ENCODE measurements at regions not wholly inside any gene's neighbourhood (a gene's known extent, or its start where the extent isn't known, plus 50 kb on each side); places are given as distances from the start of the nearest gene placed in this dataset.

DNA sequence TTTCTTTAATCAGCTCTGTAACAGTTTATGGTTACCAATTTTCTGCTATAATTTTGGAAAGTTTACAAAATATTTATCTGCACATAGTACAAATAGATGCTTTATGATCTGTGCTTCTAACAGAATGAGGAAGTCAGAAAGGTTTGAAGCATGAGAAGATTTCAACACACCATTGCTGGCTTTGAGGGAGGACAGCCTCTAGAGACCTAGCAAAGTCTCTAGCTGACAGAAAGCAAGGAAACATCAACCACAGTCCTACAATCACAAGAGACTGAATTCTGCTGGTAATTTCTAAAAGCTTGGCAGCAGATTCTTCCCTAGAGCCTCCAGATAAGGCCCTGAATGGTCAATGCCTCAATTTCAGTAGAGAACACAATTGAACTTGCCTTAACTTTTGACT is 750.8 kb upstream of the SLC35B3 start:
- TF ChIP-seq, protein P1, sequence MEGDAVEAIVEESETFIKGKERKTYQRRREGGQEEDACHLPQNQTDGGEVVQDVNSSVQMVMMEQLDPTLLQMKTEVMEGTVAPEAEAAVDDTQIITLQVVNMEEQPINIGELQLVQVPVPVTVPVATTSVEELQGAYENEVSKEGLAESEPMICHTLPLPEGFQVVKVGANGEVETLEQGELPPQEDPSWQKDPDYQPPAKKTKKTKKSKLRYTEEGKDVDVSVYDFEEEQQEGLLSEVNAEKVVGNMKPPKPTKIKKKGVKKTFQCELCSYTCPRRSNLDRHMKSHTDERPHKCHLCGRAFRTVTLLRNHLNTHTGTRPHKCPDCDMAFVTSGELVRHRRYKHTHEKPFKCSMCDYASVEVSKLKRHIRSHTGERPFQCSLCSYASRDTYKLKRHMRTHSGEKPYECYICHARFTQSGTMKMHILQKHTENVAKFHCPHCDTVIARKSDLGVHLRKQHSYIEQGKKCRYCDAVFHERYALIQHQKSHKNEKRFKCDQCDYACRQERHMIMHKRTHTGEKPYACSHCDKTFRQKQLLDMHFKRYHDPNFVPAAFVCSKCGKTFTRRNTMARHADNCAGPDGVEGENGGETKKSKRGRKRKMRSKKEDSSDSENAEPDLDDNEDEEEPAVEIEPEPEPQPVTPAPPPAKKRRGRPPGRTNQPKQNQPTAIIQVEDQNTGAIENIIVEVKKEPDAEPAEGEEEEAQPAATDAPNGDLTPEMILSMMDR (IDR thresholded peaks at IDR 0.05; ENCODE audit: unreplicated experiment in 3 of 3) = no peak
- H3K27ac Mint-ChIP-seq = no peak overlapping the region
- H3K27me3 Mint-ChIP-seq (ENCODE audit: low read depth) = peaks cover 3% of the 10 kb centered on the region
- no peaks in the 10 kb centered on the region for H3K9me3 Mint-ChIP-seq
- H3K4me1 Mint-ChIP-seq = no peaks in the 10 kb centered on the region
- H3K4me3 Mint-ChIP-seq = no peak overlapping the region
- no peaks in the 10 kb centered on the region for H3K36me3 Mint-ChIP-seq (ENCODE audit: low read depth)

DNA sequence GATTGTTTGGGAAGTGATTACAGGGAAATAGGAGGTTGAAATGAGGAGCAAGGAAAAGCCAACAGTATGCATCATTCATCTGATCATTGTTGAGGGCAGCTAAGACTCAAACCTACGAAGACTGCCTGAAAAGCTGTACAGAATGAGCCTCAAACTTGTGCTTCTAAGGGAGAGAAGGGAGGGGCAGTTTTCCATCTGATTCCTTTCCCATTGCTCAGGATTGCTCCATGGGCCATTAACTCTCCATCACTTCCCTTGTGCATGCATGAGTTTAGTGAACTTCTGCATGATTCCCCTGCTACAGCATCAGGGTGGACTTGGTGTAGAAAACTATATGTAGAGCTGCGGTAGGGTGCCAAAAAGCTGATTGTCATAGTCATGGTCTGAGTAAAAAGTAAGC is 742.7 kb upstream of the SLC35B3 start:
- no peaks in the 10 kb centered on the region for H3K4me1 Mint-ChIP-seq
- H3K9me3 Mint-ChIP-seq = no peaks in the 10 kb centered on the region

GRCh38 chr6:9173229-9173628 is 737.9 kb upstream of the SLC35B3 start:
- no peak overlapping the region for H3K27ac Mint-ChIP-seq
- TF ChIP-seq, protein P1 (IDR thresholded peaks at IDR 0.05; ENCODE audit: unreplicated experiment in 3 of 3) = no peak
- H3K4me3 Mint-ChIP-seq = no peak overlapping the region
- no peaks in the 10 kb centered on the region for H3K27me3 Mint-ChIP-seq (ENCODE audit: low read depth)
- H3K9me3 Mint-ChIP-seq = peaks cover 4% of the 10 kb centered on the region
- H3K36me3 Mint-ChIP-seq (ENCODE audit: low read depth) = no peaks in the 10 kb centered on the region
- H3K4me1 Mint-ChIP-seq = no peaks in the 10 kb centered on the region

More for the DNA sequence above, 742.7 kb upstream of the SLC35B3 start:
- no peak overlapping the region for H3K27ac Mint-ChIP-seq
- TF ChIP-seq, protein P1 (IDR thresholded peaks at IDR 0.05; ENCODE audit: unreplicated experiment in 3 of 3) = no peak
- H3K27me3 Mint-ChIP-seq (ENCODE audit: low read depth) = no peaks in the 10 kb centered on the region
- H3K36me3 Mint-ChIP-seq (ENCODE audit: low read depth) = no peaks in the 10 kb centered on the region
- H3K4me3 Mint-ChIP-seq = no peak overlapping the region

DNA sequence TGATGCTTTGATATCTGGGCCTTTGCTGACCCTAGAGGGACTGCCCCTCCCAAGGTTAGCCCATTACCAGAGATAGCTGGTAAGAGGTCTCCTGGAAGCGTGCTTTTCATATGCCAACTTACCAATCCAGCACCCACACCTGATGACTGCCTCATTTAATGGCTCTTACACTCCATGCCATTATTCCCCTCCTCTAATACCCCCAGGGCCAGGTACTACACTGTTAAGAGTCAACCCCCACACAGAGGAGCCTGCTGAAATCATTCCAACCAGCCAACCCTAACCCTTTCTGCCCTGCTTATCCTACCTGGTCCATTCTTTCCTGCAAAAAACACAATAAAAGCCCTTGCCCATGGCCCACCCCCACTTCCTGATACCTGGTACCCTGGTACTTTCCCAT is 736.8 kb upstream of the SLC35B3 start:
- Mint-ChIP-seq H3K36me3 (ENCODE audit: low read depth) (no peaks in the 10 kb centered on the region), H3K27me3 (ENCODE audit: low read depth) (no peaks in the 10 kb centered on the region)

GRCh38 chr6:9168669-9169068 is 733.3 kb upstream of the SLC35B3 start:
- H3K27ac Mint-ChIP-seq = no peak overlapping the region
- peaks cover 8% of the 10 kb centered on the region for H3K9me3 Mint-ChIP-seq
- no peak overlapping the region for H3K4me3 Mint-ChIP-seq
- no peaks in the 10 kb centered on the region for H3K36me3 Mint-ChIP-seq (ENCODE audit: low read depth)
- no peaks in the 10 kb centered on the region for H3K4me1 Mint-ChIP-seq
- TF ChIP-seq, protein P1 (IDR thresholded peaks at IDR 0.05; ENCODE audit: unreplicated experiment in 3 of 3) = no peak
- H3K27me3 Mint-ChIP-seq (ENCODE audit: low read depth) = no peaks in the 10 kb centered on the region

More for the DNA sequence above, 736.8 kb upstream of the SLC35B3 start:
- TF ChIP-seq, protein P1 (IDR thresholded peaks at IDR 0.05; ENCODE audit: unreplicated experiment in 3 of 3) = no peak
- no peaks in the 10 kb centered on the region for H3K4me1 Mint-ChIP-seq
- H3K27ac Mint-ChIP-seq = peak overlapping the region in 2 of 3 experiments; percentile 48 to 91
- H3K4me3 Mint-ChIP-seq = no peak overlapping the region
- H3K9me3 Mint-ChIP-seq = peaks cover 4% of the 10 kb centered on the region

GRCh38 chr6:9161731-9162130 is 726.4 kb upstream of the SLC35B3 start:
- H3K4me1 Mint-ChIP-seq = no peaks in the 10 kb centered on the region
- TF ChIP-seq, protein P1 (IDR thresholded peaks at IDR 0.05; ENCODE audit: unreplicated experiment in 3 of 3) = no peak

More at GRCh38 chr6:9161731-9162130, 726.4 kb upstream of the SLC35B3 start:
- Mint-ChIP-seq H3K36me3 (ENCODE audit: low read depth) (no peaks in the 10 kb centered on the region), H3K4me3 (no peak overlapping the region), H3K27ac (no peak overlapping the region), H3K9me3 (peaks cover 27% of the 10 kb centered on the region), H3K27me3 (ENCODE audit: low read depth) (no peaks in the 10 kb centered on the region)

Measured in nephron (organoid).